Panc1 (cell line): ENCODE measurements at regions not wholly inside any gene's neighbourhood (a gene's known extent, or its start where the extent isn't known, plus 50 kb on each side); places are given as distances from the start of the nearest gene placed in this dataset.

Experiments
- ATAC-seq: fragments of 200-7000 bp; cut with Tn5 transposase; 2 replicates; pipeline ENCODE4 v1.9.1; 2020; ENCODE audit warnings: mild to moderate bottlenecking, moderate library complexity
- BruUV-seq: library from RNA; stranded (reverse); fragments of 400-500 nt; replicated peaks from 2 replicates; lab custom pipeline; 2021; lab: Mats Ljungman, UMichigan
- CTCF ChIA-PET: fragments of 300-600 bp; sonication (Branson Sonifier 250); formaldehyde crosslinking; loops from one replicate; lab custom pipeline; 2022; ENCODE audit warnings: antibody characterized with exemption; lab: Charles Lee
- POLR2A ChIA-PET: fragments of 300-600 bp; sonication (Branson Sonifier 250); formaldehyde crosslinking; loops from one replicate; lab custom pipeline; 2022; ENCODE audit warnings: antibody characterized with exemption; lab: Charles Lee
- DNase-seq: peaks from one replicate; pipeline ENCODE4 v3.0.0-alpha.2; 2010; ENCODE audit warnings: low read depth, low spot score
- H3K27ac ChIP-seq: 2 replicates; pipeline ENCODE4 v1.5.1; 2011; ENCODE audit warnings: mild to moderate bottlenecking, low read length, inconsistent platforms
- H3K27me3 ChIP-seq: fragments of 200-500 bp; sonication (Bioruptor generic); 2 replicates; pipeline ENCODE4 v1.6.0; 2014; ENCODE audit warnings: low read length, inconsistent platforms; ENCODE audit not compliant: control insufficient read depth, insufficient read depth
- H3K36me3 ChIP-seq: fragments of 200-500 bp; sonication (Bioruptor generic); 2 replicates; pipeline ENCODE4 v1.5.1; 2014; ENCODE audit warnings: inconsistent platforms, mild to moderate bottlenecking, low read length, moderate library complexity; ENCODE audit not compliant: control insufficient read depth, insufficient read depth
- H3K4me1 ChIP-seq: 2 replicates; pipeline ENCODE4 v1.5.1; 2011; ENCODE audit warnings: inconsistent platforms, mild to moderate bottlenecking, low read length, moderate library complexity; ENCODE audit not compliant: control insufficient read depth, insufficient read depth
- H3K4me3 ChIP-seq, 2 experiments: 2 replicates each; pipeline ENCODE4 v1.5.1; 2011 to 2012; ENCODE audit warnings: low read depth in 2 of 2, low read length in 2 of 2, mild to moderate bottlenecking in 2 of 2, inconsistent platforms in 1 of 2, moderate library complexity in 1 of 2
- H3K9me3 ChIP-seq: fragments of 200-500 bp; sonication (Bioruptor generic); 2 replicates; pipeline ENCODE4 v1.5.1; 2014; ENCODE audit warnings: low read depth, mild to moderate bottlenecking, inconsistent platforms, low read length, moderate library complexity; ENCODE audit not compliant: control insufficient read depth, insufficient read depth
- POLR2AphosphoS5 ChIP-seq: IDR thresholded peaks from 2 replicates; pipeline ENCODE4 v1.6.1; 2012; ENCODE audit warnings: mild to moderate bottlenecking, low read depth, low read length, moderate library complexity
- SIN3A ChIP-seq: IDR thresholded peaks from 2 replicates; pipeline ENCODE4 v1.6.1; 2012; ENCODE audit warnings: low read depth, mild to moderate bottlenecking, low read length, moderate library complexity, borderline replicate concordance; ENCODE audit not compliant: insufficient read depth
- TCF7L2 ChIP-seq: IDR thresholded peaks from 2 replicates; pipeline ENCODE4 v1.6.1; 2011; ENCODE audit warnings: mild to moderate bottlenecking, low read depth, low read length, inconsistent platforms
- in situ Hi-C: cut with HindIII; loops from 2 replicates; pipeline ENCODE4 v1.10.0; 2016; ENCODE audit warnings: low sequenced_read_pairs, low pct_unique_long_range_greater_than_20kb
- intact Hi-C: fragments of 100-400 bp; cut with micrococcal nuclease; formaldehyde crosslinking; loops from one replicate; pipeline ENCODE4 v1.10.0; 2022; ENCODE audit not compliant: unreplicated experiment
- TF ChIP-seq, protein P1 (sequence below), 2 experiments: IDR thresholded peaks; 2 replicates each; pipeline ENCODE4 v1.6.1; 2011 to 2012; ENCODE audit warnings: low read depth in 2 of 2, control low read depth in 1 of 2, low read length in 1 of 2, mild to moderate bottlenecking in 1 of 2, moderate library complexity in 1 of 2; ENCODE audit not compliant: insufficient read depth in 1 of 2
- TF ChIP-seq, protein P2 (sequence below): fragments of 450-650 bp; IDR thresholded peaks from 2 replicates; pipeline ENCODE4 v1.5.1; 2017; ENCODE audit warnings: mild to moderate bottlenecking

DNA sequence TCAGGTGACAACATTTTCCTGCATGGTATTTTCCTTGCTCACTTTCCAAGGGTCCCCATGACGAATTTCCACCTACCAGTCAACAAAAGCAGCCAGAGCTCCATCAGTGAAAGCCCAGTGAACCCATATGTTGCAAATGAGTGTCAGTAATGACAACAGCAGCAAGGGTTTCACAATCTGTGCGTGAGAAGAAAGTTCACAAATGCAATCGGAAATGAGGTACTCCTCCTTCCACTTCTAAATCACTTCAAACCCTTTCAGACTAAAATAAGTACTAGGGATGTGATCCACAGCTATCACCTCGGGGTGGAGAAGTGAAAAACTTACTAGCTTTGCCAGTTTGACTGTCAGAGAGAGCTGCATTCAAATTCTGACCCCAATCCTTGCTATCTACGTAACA lies 55.6 kb upstream of the BET1 start:
- intact Hi-C loops = no loop called here
- ATAC-seq (no peak), DNase-seq (no peak)
- no peaks in the 10 kb centered on the region; the same call in 1 of the 2 replicates for H3K27me3 ChIP-seq
- H3K9me3 ChIP-seq = no peaks in the 10 kb centered on the region
- no TSS peak for BruUV-seq
- CTCF ChIA-PET = no interaction called here
- no peaks in the 10 kb centered on the region for H3K4me1 ChIP-seq
- POLR2A ChIA-PET = no interaction called here
- no peak overlapping the region for H3K4me3 ChIP-seq
- TF ChIP-seq SIN3A (no peak), POLR2AphosphoS5 (no peak), TCF7L2 (no peak)
- TF ChIP-seq, protein P1, sequence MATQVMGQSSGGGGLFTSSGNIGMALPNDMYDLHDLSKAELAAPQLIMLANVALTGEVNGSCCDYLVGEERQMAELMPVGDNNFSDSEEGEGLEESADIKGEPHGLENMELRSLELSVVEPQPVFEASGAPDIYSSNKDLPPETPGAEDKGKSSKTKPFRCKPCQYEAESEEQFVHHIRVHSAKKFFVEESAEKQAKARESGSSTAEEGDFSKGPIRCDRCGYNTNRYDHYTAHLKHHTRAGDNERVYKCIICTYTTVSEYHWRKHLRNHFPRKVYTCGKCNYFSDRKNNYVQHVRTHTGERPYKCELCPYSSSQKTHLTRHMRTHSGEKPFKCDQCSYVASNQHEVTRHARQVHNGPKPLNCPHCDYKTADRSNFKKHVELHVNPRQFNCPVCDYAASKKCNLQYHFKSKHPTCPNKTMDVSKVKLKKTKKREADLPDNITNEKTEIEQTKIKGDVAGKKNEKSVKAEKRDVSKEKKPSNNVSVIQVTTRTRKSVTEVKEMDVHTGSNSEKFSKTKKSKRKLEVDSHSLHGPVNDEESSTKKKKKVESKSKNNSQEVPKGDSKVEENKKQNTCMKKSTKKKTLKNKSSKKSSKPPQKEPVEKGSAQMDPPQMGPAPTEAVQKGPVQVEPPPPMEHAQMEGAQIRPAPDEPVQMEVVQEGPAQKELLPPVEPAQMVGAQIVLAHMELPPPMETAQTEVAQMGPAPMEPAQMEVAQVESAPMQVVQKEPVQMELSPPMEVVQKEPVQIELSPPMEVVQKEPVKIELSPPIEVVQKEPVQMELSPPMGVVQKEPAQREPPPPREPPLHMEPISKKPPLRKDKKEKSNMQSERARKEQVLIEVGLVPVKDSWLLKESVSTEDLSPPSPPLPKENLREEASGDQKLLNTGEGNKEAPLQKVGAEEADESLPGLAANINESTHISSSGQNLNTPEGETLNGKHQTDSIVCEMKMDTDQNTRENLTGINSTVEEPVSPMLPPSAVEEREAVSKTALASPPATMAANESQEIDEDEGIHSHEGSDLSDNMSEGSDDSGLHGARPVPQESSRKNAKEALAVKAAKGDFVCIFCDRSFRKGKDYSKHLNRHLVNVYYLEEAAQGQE (IDR thresholded peaks at IDR 0.05; ENCODE audit: insufficient read depth in 1 of 2, low read depth in 2 of 2, low read length in 1 of 2) = no peak
- TF ChIP-seq, protein P2, sequence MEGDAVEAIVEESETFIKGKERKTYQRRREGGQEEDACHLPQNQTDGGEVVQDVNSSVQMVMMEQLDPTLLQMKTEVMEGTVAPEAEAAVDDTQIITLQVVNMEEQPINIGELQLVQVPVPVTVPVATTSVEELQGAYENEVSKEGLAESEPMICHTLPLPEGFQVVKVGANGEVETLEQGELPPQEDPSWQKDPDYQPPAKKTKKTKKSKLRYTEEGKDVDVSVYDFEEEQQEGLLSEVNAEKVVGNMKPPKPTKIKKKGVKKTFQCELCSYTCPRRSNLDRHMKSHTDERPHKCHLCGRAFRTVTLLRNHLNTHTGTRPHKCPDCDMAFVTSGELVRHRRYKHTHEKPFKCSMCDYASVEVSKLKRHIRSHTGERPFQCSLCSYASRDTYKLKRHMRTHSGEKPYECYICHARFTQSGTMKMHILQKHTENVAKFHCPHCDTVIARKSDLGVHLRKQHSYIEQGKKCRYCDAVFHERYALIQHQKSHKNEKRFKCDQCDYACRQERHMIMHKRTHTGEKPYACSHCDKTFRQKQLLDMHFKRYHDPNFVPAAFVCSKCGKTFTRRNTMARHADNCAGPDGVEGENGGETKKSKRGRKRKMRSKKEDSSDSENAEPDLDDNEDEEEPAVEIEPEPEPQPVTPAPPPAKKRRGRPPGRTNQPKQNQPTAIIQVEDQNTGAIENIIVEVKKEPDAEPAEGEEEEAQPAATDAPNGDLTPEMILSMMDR = no peak
- H3K27ac ChIP-seq = no peak overlapping the region
- H3K36me3 ChIP-seq = no peaks in the 10 kb centered on the region
- in situ Hi-C loops = no loop called here

DNA sequence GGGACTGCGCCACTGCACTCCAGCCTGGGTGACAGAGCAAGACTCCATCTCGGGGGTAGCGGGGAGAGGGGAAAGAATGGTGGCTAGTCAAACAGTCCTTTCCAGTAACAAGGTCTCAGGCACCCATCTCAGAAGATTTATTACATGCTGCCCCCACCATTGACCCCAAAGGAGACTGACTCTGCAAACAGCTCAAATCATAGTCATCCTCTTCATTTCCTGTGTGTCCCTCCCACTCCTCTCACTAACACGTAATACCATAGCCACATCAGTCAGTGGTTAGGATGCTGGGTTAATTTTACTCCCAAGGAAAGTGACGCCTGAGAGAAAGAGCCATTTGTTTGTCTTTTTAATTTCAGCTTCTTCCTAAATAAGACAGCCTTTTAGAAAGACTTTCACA lies 56.6 kb upstream of the BET1 start:
- Histone ChIP-seq H3K27me3 (no peaks in the 10 kb centered on the region; the same call in 1 of the 2 replicates), H3K4me1 (no peaks in the 10 kb centered on the region), H3K9me3 (no peaks in the 10 kb centered on the region), H3K27ac (no peak overlapping the region), H3K36me3 (no peaks in the 10 kb centered on the region), H3K4me3 (no peak overlapping the region)
- ChIA-PET CTCF (no interaction called here), POLR2A (no interaction called here)
- in situ Hi-C loops (no loop called here), intact Hi-C loops (no loop called here)
- DNase-seq (no peak), ATAC-seq (no peak)
- no TSS peak for BruUV-seq
- TF ChIP-seq SIN3A (no peak), TCF7L2 (no peak), POLR2AphosphoS5 (no peak)
- TF ChIP-seq, protein P1 (IDR thresholded peaks at IDR 0.05; ENCODE audit: insufficient read depth in 1 of 2, low read depth in 2 of 2, low read length in 1 of 2) = no peak
- TF ChIP-seq, protein P2 = no peak
